ENCODE measurements at regions not wholly inside any gene's neighbourhood (a gene's known extent, or its start where the extent isn't known, plus 50 kb on each side); places are given as distances from the start of the nearest gene placed in this dataset.

DNA sequence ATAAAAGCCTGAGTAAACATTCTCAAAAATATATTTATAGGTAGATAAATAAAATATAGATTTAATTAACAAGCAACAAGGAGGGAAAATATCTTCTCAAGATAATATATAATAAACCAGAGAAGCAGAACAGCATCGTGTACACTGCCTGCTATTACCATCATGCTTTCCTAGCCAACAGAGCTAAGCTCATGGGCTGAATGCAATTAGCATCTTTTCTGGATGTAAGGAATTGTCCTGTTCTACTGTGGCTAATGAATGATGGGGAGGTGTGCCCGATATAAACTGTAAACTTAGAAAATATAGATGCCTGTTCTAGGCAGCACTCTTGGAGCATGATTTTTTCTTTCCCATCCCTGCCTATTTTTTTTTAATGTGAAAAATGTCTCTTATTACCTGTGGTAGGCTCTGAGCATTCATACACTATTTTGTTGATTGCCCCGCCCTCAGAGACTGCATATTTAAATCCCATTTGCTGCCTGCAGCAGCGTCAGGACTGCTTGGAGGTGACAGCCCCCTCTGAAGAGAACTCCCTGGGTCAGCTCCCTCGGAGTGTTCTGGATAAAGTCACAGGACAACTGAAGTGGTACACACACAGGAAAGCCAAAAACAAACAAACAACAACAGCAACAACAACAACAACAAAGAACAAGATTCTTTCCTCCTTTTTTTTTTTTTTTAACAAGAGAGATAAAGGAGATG lies 312.3 kb downstream of the SATB1 start:
- H3K4me3 ChIP-seq (ENCODE audit: low read depth, low read length): no peak overlapping the region
- TF ChIP-seq, protein P1, sequence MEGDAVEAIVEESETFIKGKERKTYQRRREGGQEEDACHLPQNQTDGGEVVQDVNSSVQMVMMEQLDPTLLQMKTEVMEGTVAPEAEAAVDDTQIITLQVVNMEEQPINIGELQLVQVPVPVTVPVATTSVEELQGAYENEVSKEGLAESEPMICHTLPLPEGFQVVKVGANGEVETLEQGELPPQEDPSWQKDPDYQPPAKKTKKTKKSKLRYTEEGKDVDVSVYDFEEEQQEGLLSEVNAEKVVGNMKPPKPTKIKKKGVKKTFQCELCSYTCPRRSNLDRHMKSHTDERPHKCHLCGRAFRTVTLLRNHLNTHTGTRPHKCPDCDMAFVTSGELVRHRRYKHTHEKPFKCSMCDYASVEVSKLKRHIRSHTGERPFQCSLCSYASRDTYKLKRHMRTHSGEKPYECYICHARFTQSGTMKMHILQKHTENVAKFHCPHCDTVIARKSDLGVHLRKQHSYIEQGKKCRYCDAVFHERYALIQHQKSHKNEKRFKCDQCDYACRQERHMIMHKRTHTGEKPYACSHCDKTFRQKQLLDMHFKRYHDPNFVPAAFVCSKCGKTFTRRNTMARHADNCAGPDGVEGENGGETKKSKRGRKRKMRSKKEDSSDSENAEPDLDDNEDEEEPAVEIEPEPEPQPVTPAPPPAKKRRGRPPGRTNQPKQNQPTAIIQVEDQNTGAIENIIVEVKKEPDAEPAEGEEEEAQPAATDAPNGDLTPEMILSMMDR (IDR thresholded peaks at IDR 0.05; ENCODE audit: low read depth, low read length): no peak

DNA sequence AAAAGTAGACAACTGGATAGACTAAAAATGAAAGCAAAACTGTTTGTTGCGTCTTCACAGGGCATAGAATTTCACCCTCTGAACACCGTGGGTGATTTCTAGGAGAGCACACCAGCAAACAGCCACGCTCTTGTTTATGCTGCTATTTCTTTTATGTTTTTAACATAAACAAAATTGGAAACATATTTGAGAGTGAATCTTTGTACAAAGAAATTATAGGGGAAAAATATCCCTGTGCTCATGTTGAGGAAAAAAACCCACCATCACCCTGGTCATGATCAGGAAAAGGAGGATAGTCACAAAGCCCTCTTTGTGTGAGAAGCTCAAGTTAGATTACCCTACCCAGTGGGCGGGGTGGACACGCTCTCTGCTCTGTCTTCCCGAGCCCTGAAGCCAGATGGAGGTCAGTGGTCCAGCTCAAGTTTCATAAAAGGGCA lies 313.3 kb downstream of the SATB1 start:
- TF ChIP-seq, protein P1 (IDR thresholded peaks at IDR 0.05; ENCODE audit: low read depth, low read length): no peak
- no peak overlapping the region for H3K4me3 ChIP-seq (ENCODE audit: low read depth, low read length)

DNA sequence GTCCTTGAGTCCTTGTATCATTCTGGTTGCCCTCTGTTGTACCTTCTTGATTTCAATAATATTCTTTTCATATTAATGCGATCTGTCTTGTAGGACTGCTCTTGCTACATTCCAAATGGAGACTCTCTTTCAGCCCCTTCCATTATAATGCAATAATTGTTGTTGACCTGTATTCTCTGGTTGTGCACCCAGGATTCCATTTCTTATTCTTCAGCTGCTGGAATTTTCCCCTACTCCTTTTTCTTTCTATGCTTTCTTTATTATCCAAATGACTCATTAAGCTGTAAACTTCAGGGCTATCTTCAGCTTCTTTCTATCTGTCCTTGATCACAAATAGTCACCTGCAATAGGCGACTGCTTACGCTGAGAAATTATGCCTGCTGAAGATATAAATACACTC lies 321.5 kb downstream of the SATB1 start:
- TF ChIP-seq, protein P1 (IDR thresholded peaks at IDR 0.05; ENCODE audit: low read depth, low read length): no peak

GRCh38 chr3:18100121-18100520 lies 325.0 kb downstream of the SATB1 start:
- no peak overlapping the region for H3K4me3 ChIP-seq (ENCODE audit: low read depth, low read length)
- TF ChIP-seq, protein P1 (IDR thresholded peaks at IDR 0.05; ENCODE audit: low read depth, low read length): no peak

More for the DNA sequence above, 321.5 kb downstream of the SATB1 start:
- no peak overlapping the region for H3K4me3 ChIP-seq (ENCODE audit: low read depth, low read length)

DNA sequence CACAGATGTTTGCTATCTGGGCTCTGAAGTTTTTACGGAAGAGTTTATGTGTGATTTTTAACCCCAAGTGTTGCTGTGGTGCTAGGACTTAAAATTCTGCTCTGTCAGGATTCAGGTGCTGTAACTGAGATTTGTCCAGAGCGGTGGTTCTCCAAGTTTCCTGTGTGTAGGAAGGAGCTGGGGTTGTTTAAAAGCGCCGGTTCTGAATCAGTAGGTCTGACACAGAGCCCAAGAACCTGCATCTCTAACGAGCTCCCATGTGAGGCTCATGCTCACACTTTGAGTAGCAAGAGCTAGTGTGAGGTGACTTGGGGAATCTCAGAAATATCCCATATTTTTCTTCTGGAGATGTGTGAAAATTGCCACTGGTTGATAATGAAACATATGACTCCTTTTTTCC lies 325.5 kb downstream of the SATB1 start:
- H3K4me3 ChIP-seq (ENCODE audit: low read depth, low read length): no peak overlapping the region

DNA sequence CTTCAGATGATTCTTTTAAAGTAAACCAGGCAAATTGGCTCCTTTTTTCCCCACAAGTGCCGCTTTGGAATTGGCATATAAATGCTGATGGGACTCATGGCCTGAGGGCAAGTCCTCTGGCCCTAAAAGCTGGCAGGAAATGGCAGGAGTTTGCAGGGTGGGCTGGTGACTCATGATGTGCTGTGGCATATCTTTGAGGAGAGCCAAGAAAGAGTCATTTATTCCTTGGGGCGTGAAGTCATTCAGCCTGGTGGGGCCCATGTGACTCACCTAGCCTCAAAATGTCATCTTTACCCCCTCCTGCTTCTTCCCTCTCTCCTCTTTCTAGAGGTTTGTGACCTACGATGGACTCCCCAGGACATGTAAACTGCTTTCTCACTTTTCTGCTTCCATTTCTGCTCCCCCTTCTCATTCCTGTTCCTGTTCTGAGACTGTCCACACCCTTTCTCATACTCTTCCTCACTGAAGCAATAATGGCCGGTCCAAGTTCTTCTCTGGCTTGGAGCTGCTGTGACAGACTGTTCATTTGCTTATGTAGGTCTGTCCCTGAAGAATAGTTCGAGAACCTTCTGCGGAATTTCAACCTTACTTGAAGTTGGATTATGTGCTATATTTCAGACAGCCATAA lies 326.1 kb downstream of the SATB1 start:
- TF ChIP-seq, protein P1 (IDR thresholded peaks at IDR 0.05; ENCODE audit: low read depth, low read length): no peak
- H3K4me3 ChIP-seq (ENCODE audit: low read depth, low read length): no peak overlapping the region

More for the DNA sequence above, 325.5 kb downstream of the SATB1 start:
- TF ChIP-seq, protein P1 (IDR thresholded peaks at IDR 0.05; ENCODE audit: low read depth, low read length): no peak

DNA sequence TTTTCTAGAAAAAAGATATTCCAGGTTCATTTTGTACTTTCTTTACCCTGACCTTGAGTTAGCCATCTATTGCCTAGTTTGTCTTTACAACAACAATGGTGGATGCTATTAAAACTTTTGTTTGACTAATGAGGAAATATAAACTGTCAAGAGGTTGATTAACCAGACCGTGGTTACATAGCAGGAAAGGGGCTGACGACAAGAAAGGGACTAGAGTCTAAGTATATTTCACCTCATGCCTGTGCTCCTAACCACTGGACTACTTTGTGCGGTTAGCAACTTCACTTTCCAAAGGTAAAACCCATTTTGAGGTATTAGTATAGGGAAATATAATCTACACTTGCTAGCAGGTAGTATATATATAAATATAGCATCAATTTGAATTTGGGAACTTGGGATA lies 327.1 kb downstream of the SATB1 start:
- H3K4me3 ChIP-seq (ENCODE audit: low read depth, low read length): no peak overlapping the region
- TF ChIP-seq, protein P1 (IDR thresholded peaks at IDR 0.05; ENCODE audit: low read depth, low read length): no peak

All from WI38 (cell line).